SK-N-SH treated with all-trans-retinoic acid at 6 μM for 48 hours (cell line): ENCODE measurements at regions not wholly inside any gene's neighbourhood (a gene's known extent, or its start where the extent isn't known, plus 50 kb on each side); places are given as distances from the start of the nearest gene placed in this dataset.
"Not testable (repeated sequence)": the region's sequence is repeated elsewhere in the genome, so short reads cannot be mapped to it uniquely, and the experiment has no call there.

Experiments used
- ATAC-seq: fragments of 200-7000 bp; cut with Tn5 transposase; 3 replicates; pipeline ENCODE4 v1.9.1; 2020; ENCODE audit warnings: mild to moderate bottlenecking, moderate library complexity
- ARNTL ChIP-seq: fragments of 450-650 bp; formaldehyde crosslinking; IDR thresholded peaks from 2 replicates; pipeline ENCODE4 v1.5.0; 2020; ENCODE audit warnings: low read depth, mild to moderate bottlenecking, moderate library complexity, borderline replicate concordance
- BACH2 ChIP-seq: fragments of 250-450 bp; sonication (Bioruptor Pico); IDR thresholded peaks from 2 replicates; pipeline ENCODE4 v1.9.0; 2021; ENCODE audit warnings: mild to moderate bottlenecking, borderline replicate concordance
- CSDC2 ChIP-seq: fragments of 250-450 bp; sonication (Bioruptor Pico); IDR thresholded peaks from 2 replicates; pipeline ENCODE4 v1.5.0; 2020; ENCODE audit warnings: mild to moderate bottlenecking, moderate library complexity
- GLIS3 ChIP-seq: fragments of 250-450 bp; sonication (Bioruptor Pico); IDR thresholded peaks from 2 replicates; pipeline ENCODE4 v1.5.0; 2020; ENCODE audit warnings: mild to moderate bottlenecking, moderate library complexity
- ISL1 ChIP-seq: fragments of 250-450 bp; sonication (Bioruptor Pico); IDR thresholded peaks from 2 replicates; pipeline ENCODE4 v2.1.2; 2022; ENCODE audit warnings: mild to moderate bottlenecking, moderate library complexity
- PPARA ChIP-seq: fragments of 250-450 bp; sonication (Bioruptor Pico); IDR thresholded peaks from 2 replicates; pipeline ENCODE4 v1.5.0; 2020; ENCODE audit warnings: mild to moderate bottlenecking, borderline replicate concordance
- RARB ChIP-seq: fragments of 250-450 bp; sonication (Bioruptor Pico); IDR thresholded peaks from 2 replicates; pipeline ENCODE4 v1.8.0; 2021; ENCODE audit warnings: mild to moderate bottlenecking, moderate library complexity
- SNAI2 ChIP-seq: fragments of 250-450 bp; sonication (Bioruptor Pico); IDR thresholded peaks from 2 replicates; pipeline ENCODE4 v1.5.0; 2020; ENCODE audit warnings: mild to moderate bottlenecking, moderate library complexity
- TCF4 ChIP-seq: fragments of 250-450 bp; sonication (Bioruptor Pico); IDR thresholded peaks from 2 replicates; pipeline ENCODE4 v1.8.0; 2021; ENCODE audit warnings: mild to moderate bottlenecking, moderate library complexity, borderline replicate concordance
- TOX ChIP-seq: fragments of 250-450 bp; sonication (Bioruptor Pico); IDR thresholded peaks from 2 replicates; pipeline ENCODE4 v1.8.0; 2021; ENCODE audit warnings: mild to moderate bottlenecking, moderate library complexity, borderline replicate concordance
- ZC3H10 ChIP-seq: fragments of 250-450 bp; sonication (Bioruptor Pico); IDR thresholded peaks from 2 replicates; pipeline ENCODE4 v1.5.1; 2021; ENCODE audit warnings: mild to moderate bottlenecking, moderate library complexity
- ZFP3 ChIP-seq: fragments of 250-450 bp; sonication (Bioruptor Pico); IDR thresholded peaks from 2 replicates; pipeline ENCODE4 v1.5.0; 2020; ENCODE audit warnings: mild to moderate bottlenecking, moderate library complexity
- ZFP30 ChIP-seq: fragments of 450-650 bp; formaldehyde crosslinking; IDR thresholded peaks from 2 replicates; pipeline ENCODE4 v1.5.0; 2022; ENCODE audit warnings: mild to moderate bottlenecking, moderate library complexity
- ZNF70 ChIP-seq: fragments of 450-650 bp; formaldehyde crosslinking; IDR thresholded peaks from 2 replicates; pipeline ENCODE4 v1.5.0; 2020; ENCODE audit warnings: mild to moderate bottlenecking, moderate library complexity
- ZNF8 ChIP-seq: fragments of 450-650 bp; formaldehyde crosslinking; IDR thresholded peaks from 2 replicates; pipeline ENCODE4 v1.5.0; 2020; ENCODE audit warnings: mild to moderate bottlenecking, moderate library complexity
- TF ChIP-seq, protein P1 (sequence below): fragments of 250-450 bp; sonication (Bioruptor Pico); IDR thresholded peaks from 2 replicates; pipeline ENCODE4 v1.8.0; 2021; ENCODE audit warnings: low read depth, mild to moderate bottlenecking, moderate library complexity, borderline replicate concordance
- TF ChIP-seq, protein P2 (sequence below): fragments of 250-450 bp; sonication (Bioruptor Pico); IDR thresholded peaks from 2 replicates; pipeline ENCODE4 v1.5.0; 2020; ENCODE audit warnings: mild to moderate bottlenecking, moderate library complexity
- TF ChIP-seq, protein P3 (sequence below): fragments of 250-450 bp; sonication (Bioruptor Pico); IDR thresholded peaks from 2 replicates; pipeline ENCODE4 v1.5.1; 2021; ENCODE audit warnings: mild to moderate bottlenecking, moderate library complexity
- TF ChIP-seq, protein P4 (sequence below): fragments of 250-450 bp; sonication (Bioruptor Pico); IDR thresholded peaks from 2 replicates; pipeline ENCODE4 v1.5.1; 2020; ENCODE audit warnings: low read depth, mild to moderate bottlenecking, moderate library complexity
- TF ChIP-seq, protein P5 (sequence below): fragments of 250-450 bp; sonication (Bioruptor Pico); IDR thresholded peaks from 2 replicates; pipeline ENCODE4 v1.8.0; 2020; ENCODE audit warnings: mild to moderate bottlenecking, moderate library complexity, borderline replicate concordance

DNA sequence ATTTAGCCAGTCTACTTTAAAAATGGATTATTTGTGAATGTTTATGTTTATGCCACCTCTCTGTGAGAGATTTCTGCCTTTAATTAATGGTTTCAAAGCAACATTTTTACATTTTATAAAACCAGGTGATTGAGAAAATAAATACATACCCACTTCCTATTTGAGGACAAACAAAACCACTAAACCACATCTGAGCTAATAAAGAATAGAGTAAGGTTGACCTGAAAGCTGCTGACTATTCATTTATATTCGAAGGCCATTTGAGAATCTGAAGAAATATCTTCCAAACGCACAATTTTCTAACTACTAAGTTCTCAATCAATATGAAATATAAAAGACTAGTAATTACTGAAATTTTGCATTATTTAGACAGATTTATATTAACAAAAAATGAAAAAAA is 705.1 kb downstream of the XPNPEP1 start:
- TF ChIP-seq TCF4 (CRISPR knock-in tag) (no peak), RARB (no peak), ZNF70 (CRISPR knock-in tag) (no peak), PPARA (CRISPR knock-in tag) (no peak)
- TF ChIP-seq, protein P1, sequence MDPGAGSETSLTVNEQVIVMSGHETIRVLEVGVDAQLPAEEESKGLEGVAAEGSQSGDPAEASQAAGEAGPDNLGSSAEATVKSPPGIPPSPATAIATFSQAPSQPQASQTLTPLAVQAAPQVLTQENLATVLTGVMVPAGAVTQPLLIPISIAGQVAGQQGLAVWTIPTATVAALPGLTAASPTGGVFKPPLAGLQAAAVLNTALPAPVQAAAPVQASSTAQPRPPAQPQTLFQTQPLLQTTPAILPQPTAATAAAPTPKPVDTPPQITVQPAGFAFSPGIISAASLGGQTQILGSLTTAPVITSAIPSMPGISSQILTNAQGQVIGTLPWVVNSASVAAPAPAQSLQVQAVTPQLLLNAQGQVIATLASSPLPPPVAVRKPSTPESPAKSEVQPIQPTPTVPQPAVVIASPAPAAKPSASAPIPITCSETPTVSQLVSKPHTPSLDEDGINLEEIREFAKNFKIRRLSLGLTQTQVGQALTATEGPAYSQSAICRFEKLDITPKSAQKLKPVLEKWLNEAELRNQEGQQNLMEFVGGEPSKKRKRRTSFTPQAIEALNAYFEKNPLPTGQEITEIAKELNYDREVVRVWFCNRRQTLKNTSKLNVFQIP (CRISPR knock-in tag) = no peak
- ATAC-seq = no peak

DNA sequence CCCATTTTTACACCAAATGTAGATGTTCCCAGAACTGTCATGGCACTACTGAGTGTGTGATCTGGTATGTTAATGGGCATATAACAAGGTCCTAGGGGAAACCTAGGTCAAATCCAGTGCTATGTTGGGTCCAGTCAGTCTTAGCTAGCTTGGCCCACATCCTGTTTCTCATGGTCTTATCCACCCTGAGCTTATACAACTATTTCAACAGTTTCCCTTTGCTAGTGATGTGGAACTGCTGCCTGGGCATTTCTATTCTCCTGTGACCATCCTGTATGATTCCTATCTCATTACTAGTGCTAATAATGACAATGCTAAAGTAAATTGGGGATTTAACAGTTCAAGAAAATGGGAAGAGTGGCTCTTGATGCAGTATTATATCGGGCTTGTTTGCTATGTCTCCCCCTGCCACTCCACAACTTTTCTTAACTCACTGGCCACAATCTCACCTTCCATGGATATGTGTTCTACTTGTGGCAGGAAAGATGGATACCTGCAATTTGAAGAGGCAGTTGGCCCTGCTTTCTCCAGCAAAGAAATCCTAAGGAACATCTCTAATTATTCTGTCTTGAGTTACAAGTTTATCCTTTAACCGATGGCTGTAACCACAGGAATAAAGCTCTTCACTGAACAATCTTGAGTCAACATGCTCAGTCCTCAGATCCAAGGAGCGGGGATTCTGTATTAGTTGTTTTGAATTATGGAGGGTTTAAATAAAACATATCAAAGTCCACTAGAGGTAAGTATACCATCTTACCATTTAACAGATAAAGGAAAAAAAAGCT is 707.8 kb downstream of the XPNPEP1 start:
- TF ChIP-seq ZC3H10 (CRISPR knock-in tag) (no peak), TCF4 (CRISPR knock-in tag) (no peak), ZNF8 (CRISPR knock-in tag) (no peak), ISL1 (CRISPR knock-in tag) (no peak), ZNF70 (CRISPR knock-in tag) (no peak), ZFP30 (no peak), SNAI2 (no peak), RARB (no peak), CSDC2 (no peak), BACH2 (no peak), TOX (CRISPR knock-in tag) (no peak), ARNTL (no peak), GLIS3 (no peak), ZFP3 (CRISPR knock-in tag) (no peak)
- TF ChIP-seq, protein P2, sequence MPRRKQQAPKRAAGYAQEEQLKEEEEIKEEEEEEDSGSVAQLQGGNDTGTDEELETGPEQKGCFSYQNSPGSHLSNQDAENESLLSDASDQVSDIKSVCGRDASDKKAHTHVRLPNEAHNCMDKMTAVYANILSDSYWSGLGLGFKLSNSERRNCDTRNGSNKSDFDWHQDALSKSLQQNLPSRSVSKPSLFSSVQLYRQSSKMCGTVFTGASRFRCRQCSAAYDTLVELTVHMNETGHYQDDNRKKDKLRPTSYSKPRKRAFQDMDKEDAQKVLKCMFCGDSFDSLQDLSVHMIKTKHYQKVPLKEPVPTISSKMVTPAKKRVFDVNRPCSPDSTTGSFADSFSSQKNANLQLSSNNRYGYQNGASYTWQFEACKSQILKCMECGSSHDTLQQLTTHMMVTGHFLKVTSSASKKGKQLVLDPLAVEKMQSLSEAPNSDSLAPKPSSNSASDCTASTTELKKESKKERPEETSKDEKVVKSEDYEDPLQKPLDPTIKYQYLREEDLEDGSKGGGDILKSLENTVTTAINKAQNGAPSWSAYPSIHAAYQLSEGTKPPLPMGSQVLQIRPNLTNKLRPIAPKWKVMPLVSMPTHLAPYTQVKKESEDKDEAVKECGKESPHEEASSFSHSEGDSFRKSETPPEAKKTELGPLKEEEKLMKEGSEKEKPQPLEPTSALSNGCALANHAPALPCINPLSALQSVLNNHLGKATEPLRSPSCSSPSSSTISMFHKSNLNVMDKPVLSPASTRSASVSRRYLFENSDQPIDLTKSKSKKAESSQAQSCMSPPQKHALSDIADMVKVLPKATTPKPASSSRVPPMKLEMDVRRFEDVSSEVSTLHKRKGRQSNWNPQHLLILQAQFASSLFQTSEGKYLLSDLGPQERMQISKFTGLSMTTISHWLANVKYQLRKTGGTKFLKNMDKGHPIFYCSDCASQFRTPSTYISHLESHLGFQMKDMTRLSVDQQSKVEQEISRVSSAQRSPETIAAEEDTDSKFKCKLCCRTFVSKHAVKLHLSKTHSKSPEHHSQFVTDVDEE = no peak
- TF ChIP-seq, protein P1 (CRISPR knock-in tag) = no peak
- TF ChIP-seq, protein P3, sequence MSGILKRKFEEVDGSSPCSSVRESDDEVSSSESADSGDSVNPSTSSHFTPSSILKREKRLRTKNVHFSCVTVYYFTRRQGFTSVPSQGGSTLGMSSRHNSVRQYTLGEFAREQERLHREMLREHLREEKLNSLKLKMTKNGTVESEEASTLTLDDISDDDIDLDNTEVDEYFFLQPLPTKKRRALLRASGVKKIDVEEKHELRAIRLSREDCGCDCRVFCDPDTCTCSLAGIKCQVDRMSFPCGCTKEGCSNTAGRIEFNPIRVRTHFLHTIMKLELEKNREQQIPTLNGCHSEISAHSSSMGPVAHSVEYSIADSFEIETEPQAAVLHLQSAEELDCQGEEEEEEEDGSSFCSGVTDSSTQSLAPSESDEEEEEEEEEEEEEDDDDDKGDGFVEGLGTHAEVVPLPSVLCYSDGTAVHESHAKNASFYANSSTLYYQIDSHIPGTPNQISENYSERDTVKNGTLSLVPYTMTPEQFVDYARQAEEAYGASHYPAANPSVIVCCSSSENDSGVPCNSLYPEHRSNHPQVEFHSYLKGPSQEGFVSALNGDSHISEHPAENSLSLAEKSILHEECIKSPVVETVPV = no peak
- TF ChIP-seq, protein P4, sequence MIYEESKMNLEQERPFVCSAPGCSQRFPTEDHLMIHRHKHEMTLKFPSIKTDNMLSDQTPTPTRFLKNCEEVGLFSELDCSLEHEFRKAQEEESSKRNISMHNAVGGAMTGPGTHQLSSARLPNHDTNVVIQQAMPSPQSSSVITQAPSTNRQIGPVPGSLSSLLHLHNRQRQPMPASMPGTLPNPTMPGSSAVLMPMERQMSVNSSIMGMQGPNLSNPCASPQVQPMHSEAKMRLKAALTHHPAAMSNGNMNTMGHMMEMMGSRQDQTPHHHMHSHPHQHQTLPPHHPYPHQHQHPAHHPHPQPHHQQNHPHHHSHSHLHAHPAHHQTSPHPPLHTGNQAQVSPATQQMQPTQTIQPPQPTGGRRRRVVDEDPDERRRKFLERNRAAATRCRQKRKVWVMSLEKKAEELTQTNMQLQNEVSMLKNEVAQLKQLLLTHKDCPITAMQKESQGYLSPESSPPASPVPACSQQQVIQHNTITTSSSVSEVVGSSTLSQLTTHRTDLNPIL (CRISPR knock-in tag) = no peak
- TF ChIP-seq, protein P5, sequence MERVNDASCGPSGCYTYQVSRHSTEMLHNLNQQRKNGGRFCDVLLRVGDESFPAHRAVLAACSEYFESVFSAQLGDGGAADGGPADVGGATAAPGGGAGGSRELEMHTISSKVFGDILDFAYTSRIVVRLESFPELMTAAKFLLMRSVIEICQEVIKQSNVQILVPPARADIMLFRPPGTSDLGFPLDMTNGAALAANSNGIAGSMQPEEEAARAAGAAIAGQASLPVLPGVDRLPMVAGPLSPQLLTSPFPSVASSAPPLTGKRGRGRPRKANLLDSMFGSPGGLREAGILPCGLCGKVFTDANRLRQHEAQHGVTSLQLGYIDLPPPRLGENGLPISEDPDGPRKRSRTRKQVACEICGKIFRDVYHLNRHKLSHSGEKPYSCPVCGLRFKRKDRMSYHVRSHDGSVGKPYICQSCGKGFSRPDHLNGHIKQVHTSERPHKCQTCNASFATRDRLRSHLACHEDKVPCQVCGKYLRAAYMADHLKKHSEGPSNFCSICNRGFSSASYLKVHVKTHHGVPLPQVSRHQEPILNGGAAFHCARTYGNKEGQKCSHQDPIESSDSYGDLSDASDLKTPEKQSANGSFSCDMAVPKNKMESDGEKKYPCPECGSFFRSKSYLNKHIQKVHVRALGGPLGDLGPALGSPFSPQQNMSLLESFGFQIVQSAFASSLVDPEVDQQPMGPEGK (CRISPR knock-in tag) = no peak

DNA sequence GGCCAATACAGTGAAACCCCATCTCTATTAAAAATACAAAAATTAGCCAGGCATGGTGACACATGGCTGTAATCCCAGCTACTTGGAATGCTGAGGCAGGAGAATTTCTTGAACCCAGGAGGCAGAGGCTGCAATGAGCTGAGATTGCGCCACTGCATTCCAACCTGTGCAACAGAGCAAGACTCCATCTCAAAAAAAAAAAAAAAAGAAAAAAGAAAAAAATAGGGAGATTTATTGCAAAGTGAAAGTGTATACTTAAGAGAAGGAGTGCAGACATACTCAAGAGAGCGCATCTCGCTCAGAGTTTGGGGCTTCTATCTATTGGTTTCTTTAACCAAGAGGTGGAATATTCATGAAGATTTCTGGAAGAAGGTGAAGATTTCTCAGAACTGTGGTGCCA is 708.4 kb downstream of the XPNPEP1 start:
- ATAC-seq = not testable (repeated sequence)

More for the DNA sequence above, 707.8 kb downstream of the XPNPEP1 start:
- ATAC-seq = no peak
